ENCODE measurements at regions not wholly inside any gene's neighbourhood (a gene's known extent, or its start where the extent isn't known, plus 50 kb on each side); places are given as distances from the start of the nearest gene placed in this dataset.

DNA sequence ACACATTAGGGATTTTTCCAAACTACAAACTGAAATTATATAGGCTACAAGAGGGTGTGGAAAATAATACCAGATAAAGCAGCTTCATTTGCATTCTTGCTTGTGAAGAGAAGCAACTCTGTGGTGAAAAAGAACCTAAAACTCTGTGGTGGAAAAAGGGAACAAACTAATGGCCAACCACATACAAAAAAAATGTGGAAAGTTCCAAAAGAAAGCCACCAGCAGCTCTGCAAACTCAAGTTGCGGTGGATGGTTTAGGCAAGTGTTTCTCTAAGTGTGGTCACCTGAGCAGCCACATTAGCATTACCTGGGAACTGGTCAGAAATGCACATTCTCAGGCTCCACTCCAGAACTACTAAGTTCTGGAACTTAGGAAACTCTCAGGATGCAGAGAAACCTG, 586.4 kb downstream of the ACTL7B start:
- ATAC-seq (ENCODE audit: low read depth) (no peak), DNase-seq (no peak)
- Histone ChIP-seq H3K23ac (ENCODE audit: low read depth, low read length) (no peak overlapping the region), H3K27me3 (ENCODE audit: control insufficient read depth, insufficient read depth, low read length) (no peaks in the 10 kb centered on the region), H4K20me1 (ENCODE audit: insufficient read depth, low read length) (no peaks in the 10 kb centered on the region), H3K27ac (ENCODE audit: insufficient read depth, low read length) (no peak overlapping the region), H2BK20ac (ENCODE audit: low read depth, low read length) (no peak overlapping the region), H3K9ac (ENCODE audit: low read depth, low read length) (no peak overlapping the region), H3K18ac (ENCODE audit: low read depth, low read length) (no peak overlapping the region), H3K79me1 (ENCODE audit: low read depth in 1 of 2, low read length in 2 of 2) (no peaks in the 10 kb centered on the region), H2BK15ac (ENCODE audit: low read depth, low read length) (no peak overlapping the region), H4K91ac (ENCODE audit: insufficient read depth, low read depth, low read length) (no peak overlapping the region), H4K8ac (ENCODE audit: low read depth in 2 of 2, low read length in 2 of 2) (no peak overlapping the region), H3K14ac (replicated peaks; ENCODE audit: low read depth, low read length) (no peak overlapping the region), H2BK5ac (ENCODE audit: low read depth, low read length, poor library complexity, severe bottlenecking) (no peak overlapping the region), H3K4me3 (ENCODE audit: insufficient read depth, low read depth, low read length) (no peak overlapping the region), H2AK5ac (ENCODE audit: low read depth, low read length) (no peak overlapping the region), H3K36me3 (ENCODE audit: control insufficient read depth, insufficient read depth, low read length) (no peaks in the 10 kb centered on the region), H2AFZ (replicated peaks; ENCODE audit: low read length, poor library complexity) (no peak overlapping the region), H4K5ac (ENCODE audit: low read depth, low read length) (no peak overlapping the region), H3K9me3 (ENCODE audit: control insufficient read depth, insufficient read depth, low read length) (no peaks in the 10 kb centered on the region), H3K4me2 (ENCODE audit: low read depth, low read length) (no peak overlapping the region), H3K4ac (ENCODE audit: low read depth, low read length) (no peak overlapping the region), H2BK120ac (ENCODE audit: low read depth, low read length) (no peak overlapping the region), H3K9me1 (ENCODE audit: insufficient read depth, low read length) (no peaks in the 10 kb centered on the region), H3K4me1 (ENCODE audit: control insufficient read depth, insufficient read depth, low read length) (peaks cover 7% of the 10 kb centered on the region; the same call in 1 of the 2 replicates), H3K56ac (ENCODE audit: extremely low read depth, insufficient read depth, low read length) (no peak overlapping the region), H2AK9ac (replicated peaks; ENCODE audit: low read depth, low read length, poor library complexity) (no peak overlapping the region)
- no TSS peak for BruUV-seq (replicated peaks)
- in situ Hi-C loops (cut with MboI; ENCODE audit: low sequenced_read_pairs) = no loop called here
- dilution Hi-C loops (cut with HindIII; ENCODE audit: low sequenced_read_pairs, unreplicated experiment) = no loop called here
- no CpG with 5 or more reads among the region's 1 CpG for WGBS, 2 experiments (ENCODE audit: extremely low coverage in 2 of 2, insufficient read length in 1 of 2)
- ChIA-PET POLR2A (ENCODE audit: unreplicated experiment) (no interaction called here), CTCF (interaction anchor here (0.6 to 1.5 kb wide), 2 partner anchors 10 to 12 kb away, joined by 3 to 4 read pairs; no protein-coding TSS in a partner anchor)
- TF ChIP-seq MXI1 (IDR thresholded peaks at IDR 0.05; ENCODE audit: borderline replicate concordance, low read depth, low read length) = no peak
- no peak for TF ChIP-seq USF2 (IDR thresholded peaks at IDR 0.05; ENCODE audit: low read depth, low read length)
- no peak for TF ChIP-seq CHD1 (IDR thresholded peaks at IDR 0.05; ENCODE audit: low read depth, low read length)
- no peak for TF ChIP-seq MAZ (IDR thresholded peaks at IDR 0.05; ENCODE audit: borderline replicate concordance, low read depth, low read length)
- TF ChIP-seq, protein P1, sequence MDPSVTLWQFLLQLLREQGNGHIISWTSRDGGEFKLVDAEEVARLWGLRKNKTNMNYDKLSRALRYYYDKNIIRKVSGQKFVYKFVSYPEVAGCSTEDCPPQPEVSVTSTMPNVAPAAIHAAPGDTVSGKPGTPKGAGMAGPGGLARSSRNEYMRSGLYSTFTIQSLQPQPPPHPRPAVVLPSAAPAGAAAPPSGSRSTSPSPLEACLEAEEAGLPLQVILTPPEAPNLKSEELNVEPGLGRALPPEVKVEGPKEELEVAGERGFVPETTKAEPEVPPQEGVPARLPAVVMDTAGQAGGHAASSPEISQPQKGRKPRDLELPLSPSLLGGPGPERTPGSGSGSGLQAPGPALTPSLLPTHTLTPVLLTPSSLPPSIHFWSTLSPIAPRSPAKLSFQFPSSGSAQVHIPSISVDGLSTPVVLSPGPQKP (IDR thresholded peaks at IDR 0.05; ENCODE audit: borderline replicate concordance, low read depth, low read length) = no peak
- no peak for TF ChIP-seq NFE2L2 (IDR thresholded peaks at IDR 0.05; ENCODE audit: low read depth, low read length)
- TF ChIP-seq, protein P2, sequence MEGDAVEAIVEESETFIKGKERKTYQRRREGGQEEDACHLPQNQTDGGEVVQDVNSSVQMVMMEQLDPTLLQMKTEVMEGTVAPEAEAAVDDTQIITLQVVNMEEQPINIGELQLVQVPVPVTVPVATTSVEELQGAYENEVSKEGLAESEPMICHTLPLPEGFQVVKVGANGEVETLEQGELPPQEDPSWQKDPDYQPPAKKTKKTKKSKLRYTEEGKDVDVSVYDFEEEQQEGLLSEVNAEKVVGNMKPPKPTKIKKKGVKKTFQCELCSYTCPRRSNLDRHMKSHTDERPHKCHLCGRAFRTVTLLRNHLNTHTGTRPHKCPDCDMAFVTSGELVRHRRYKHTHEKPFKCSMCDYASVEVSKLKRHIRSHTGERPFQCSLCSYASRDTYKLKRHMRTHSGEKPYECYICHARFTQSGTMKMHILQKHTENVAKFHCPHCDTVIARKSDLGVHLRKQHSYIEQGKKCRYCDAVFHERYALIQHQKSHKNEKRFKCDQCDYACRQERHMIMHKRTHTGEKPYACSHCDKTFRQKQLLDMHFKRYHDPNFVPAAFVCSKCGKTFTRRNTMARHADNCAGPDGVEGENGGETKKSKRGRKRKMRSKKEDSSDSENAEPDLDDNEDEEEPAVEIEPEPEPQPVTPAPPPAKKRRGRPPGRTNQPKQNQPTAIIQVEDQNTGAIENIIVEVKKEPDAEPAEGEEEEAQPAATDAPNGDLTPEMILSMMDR (conservative IDR thresholded peaks at IDR 0.05; ENCODE audit: low read depth, low read length) = no peak
- TF ChIP-seq RFX5 (IDR thresholded peaks at IDR 0.05; ENCODE audit: low read depth, low read length) = no peak
- no peak for TF ChIP-seq RCOR1 (IDR thresholded peaks at IDR 0.05; ENCODE audit: insufficient replicate concordance, low read length)
- TF ChIP-seq RAD21 (IDR thresholded peaks at IDR 0.05; ENCODE audit: low read length) = no peak
- no peak for TF ChIP-seq FOS (IDR thresholded peaks at IDR 0.05; ENCODE audit: low read depth, low read length)
- TF ChIP-seq BHLHE40 (IDR thresholded peaks at IDR 0.05; ENCODE audit: low read depth, low read length) = no peak
- no peak for TF ChIP-seq MAFK (IDR thresholded peaks at IDR 0.05; ENCODE audit: low read depth, low read length)
- no peak for TF ChIP-seq SMC3 (IDR thresholded peaks at IDR 0.05; ENCODE audit: low read depth, low read length)
- no peak for TF ChIP-seq POLR2A (IDR thresholded peaks at IDR 0.05; ENCODE audit: low read depth, low read length)
- TF ChIP-seq CEBPB (IDR thresholded peaks at IDR 0.05; ENCODE audit: low read depth, low read length) = no peak
- intact Hi-C loops (cut with micrococcal nuclease) = no loop called here
